ENCODE measurements at regions not wholly inside any gene's neighbourhood (a gene's known extent, or its start where the extent isn't known, plus 50 kb on each side); places are given as distances from the start of the nearest gene placed in this dataset.

- TF ChIP-seq CTCF (IDR thresholded peaks at IDR 0.05; ENCODE audit: poor library complexity): no peak
- no peak for TF ChIP-seq EZH2 (IDR thresholded peaks at IDR 0.05; ENCODE audit: borderline replicate concordance)
- peak; percentile 95 for TF ChIP-seq EZH2phosphoT487 (IDR thresholded peaks at IDR 0.05; ENCODE audit: low read depth, severe bottlenecking, unreplicated experiment)
Measured at GRCh38 chr11:8800520-8801110, 110.4 kb upstream of the AKIP1 start.

Data from hepatocyte (in vitro differentiated cells).